G401 (cell line): ENCODE measurements at regions not wholly inside any gene's neighbourhood (a gene's known extent, or its start where the extent isn't known, plus 50 kb on each side); places are given as distances from the start of the nearest gene placed in this dataset.
"Not testable (repeated sequence)": the region's sequence is repeated elsewhere in the genome, so short reads cannot be mapped to it uniquely, and the experiment has no call there.

Experiments used
- DNase-seq: peaks from one replicate; pipeline ENCODE4 v3.0.0-alpha.2; 2015; ENCODE audit warnings: low spot score
- in situ Hi-C: cut with HindIII; loops from 2 replicates; pipeline ENCODE4 v1.10.0; 2016; ENCODE audit warnings: low sequenced_read_pairs, mixed read lengths

- in situ Hi-C loops = no loop called here
- DNase-seq = no peak
Measured at GRCh38 chr9:25310961-25311360, 367.3 kb downstream of the TUSC1 start.

DNA sequence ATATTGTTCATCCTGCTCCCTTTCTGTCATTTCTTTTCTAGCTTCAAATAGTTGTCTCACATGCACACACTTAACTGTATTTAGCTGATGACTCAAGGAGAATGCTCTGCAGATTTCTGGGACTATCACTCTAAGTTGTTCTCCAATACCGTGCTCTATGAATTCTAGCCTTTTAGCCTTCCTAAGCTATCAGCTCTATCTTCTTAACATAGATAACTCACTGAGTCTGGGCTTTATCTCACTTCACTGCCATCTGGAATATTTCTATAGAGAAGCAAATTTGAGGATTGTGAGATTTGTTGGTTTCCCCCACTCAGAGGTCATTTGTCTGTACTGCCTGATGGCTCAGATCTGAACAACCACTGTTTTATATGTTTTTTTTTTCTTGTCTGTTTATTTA is 369.7 kb downstream of the TUSC1 start:
- in situ Hi-C loops = no loop called here
- no peak for DNase-seq

- in situ Hi-C loops = no loop called here
Measured at GRCh38 chr9:25302601-25303000, 375.6 kb downstream of the TUSC1 start.

DNA sequence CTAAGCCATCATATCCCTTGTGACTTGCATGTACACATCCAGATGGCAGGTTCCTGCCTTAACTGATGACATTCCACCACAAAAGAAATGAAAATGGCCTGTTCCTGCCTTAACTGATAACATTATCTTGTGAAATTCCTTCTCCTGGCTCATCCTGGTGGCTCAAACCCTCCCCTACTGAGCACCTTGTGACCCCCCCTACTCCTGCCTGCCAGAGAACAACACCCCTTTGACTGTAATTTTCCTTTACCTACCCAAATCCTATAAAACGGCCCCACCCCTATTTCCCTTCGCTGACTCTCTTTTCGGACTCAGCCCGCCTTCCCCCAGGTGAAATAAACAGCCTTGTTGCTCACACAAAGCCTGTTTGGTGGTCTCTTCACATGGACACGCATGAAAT is 390.0 kb downstream of the TUSC1 start:
- DNase-seq, in situ Hi-C loops: not testable (repeated sequence)

More at GRCh38 chr9:25302601-25303000, 375.6 kb downstream of the TUSC1 start:
- DNase-seq = no peak

DNA sequence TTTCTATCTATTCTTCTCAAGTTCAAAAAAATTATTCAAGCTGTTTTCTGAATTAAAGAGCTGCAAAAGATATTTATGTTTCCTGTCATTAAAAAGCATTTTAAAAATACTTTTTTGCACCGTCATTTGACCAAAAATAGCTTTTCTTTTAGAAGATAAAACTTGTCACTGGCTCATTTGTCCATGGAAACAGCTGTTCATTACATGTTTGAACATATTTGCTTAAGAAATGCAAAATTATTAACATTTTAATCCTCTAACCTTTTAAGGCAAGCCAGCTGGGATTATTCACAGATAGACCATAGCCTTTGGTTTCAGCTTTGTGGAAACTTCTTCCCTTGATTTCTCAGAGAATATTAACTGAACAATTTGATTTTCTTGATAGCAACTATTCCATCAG is 393.9 kb downstream of the TUSC1 start:
- in situ Hi-C loops = no loop called here

GRCh38 chr9:25282946-25283345 is 395.3 kb downstream of the TUSC1 start:
- in situ Hi-C loops = no loop called here
- DNase-seq = no peak

More for the DNA sequence above, 393.9 kb downstream of the TUSC1 start:
- no peak for DNase-seq

- no peak for DNase-seq
- in situ Hi-C loops = no loop called here
Measured at GRCh38 chr9:25261445-25261844, 416.8 kb downstream of the TUSC1 start.

- DNase-seq = no peak
Measured at GRCh38 chr9:25260046-25260445, 418.2 kb downstream of the TUSC1 start.

GRCh38 chr9:25255216-25255615 is 423.0 kb downstream of the TUSC1 start:
- in situ Hi-C loops = no loop called here
- no peak for DNase-seq

More at GRCh38 chr9:25260046-25260445, 418.2 kb downstream of the TUSC1 start:
- in situ Hi-C loops = no loop called here

- no peak for DNase-seq
- in situ Hi-C loops = no loop called here
Measured at GRCh38 chr9:25254051-25254450, 424.2 kb downstream of the TUSC1 start.

GRCh38 chr9:25241421-25241820 is 436.8 kb downstream of the TUSC1 start:
- in situ Hi-C loops = no loop called here
- DNase-seq = no peak

DNA sequence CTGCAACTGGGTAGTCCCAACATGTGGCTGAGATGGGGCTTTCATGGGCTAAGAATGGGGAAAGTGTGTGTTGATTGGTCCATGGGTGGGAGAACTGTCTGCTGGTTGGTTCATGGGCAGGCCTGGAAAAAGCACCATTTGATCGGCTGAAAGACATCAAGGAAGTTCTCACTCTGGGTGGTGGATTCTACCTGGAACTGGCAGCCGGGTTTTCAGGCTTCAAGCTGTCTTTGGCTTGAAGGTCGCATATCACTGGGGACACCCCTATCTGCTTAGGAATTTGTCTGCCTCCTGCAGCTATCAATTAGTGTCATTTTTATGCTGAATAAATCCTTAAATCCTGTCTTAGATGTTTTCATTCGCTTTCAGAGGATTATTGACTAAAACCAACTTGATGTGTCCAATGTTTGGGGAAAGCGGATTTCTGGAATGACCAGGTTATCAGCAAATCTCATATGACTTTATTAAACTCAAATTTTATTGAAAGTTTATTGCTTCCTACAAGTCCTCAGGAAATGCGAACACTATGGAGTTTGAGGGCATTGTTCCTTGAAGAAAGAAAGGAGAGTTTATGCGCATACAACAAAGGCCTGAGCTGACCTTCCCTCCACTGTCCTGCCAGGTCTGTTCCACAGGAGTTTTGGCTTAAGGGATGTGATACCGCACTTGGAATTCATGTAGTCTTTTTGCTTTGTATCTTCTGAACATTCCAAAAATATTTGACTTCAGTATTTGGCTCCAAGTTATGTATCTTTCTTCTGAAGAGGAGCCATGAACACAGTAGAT is 451.1 kb downstream of the TUSC1 start:
- in situ Hi-C loops = no loop called here
- DNase-seq = no peak

DNA sequence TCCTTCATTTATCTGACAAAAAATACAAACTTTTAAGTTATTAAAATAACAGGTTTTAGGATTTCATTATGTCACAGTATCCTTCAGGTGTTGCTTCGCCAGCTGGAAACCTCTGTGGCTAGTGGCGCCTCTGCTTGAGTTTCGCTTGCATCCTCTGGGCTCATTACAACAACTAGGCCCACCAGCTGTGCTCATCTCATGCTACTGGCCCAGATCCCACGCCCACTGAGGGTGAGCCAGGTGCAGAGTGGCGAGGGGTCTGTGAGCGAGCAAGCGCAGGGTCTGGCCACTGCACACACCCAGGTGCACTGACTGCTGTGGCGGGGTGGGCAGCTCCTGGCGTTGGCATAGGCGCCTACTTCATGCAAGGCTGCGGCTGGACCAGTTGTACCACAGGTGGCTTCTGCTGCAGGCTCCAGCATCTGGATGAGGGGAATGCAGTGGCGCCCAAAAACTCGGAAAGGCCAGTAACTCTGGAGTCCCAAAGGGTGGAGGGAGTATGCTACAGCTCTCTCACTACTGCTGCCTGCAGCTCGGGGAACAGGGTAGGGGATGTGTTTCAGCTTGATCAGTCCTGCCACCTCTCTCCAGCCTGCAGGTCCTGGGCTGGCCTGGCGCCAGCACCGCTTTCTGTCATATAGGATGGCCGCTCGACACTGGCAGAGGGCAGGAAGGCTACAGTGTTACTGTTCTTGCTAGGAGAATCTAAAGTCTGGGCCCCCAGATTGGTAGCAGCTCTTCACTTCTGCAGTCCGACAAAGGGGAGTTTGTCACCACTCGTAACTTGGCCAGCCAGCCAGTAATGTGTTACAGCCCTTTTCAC is 452.1 kb downstream of the TUSC1 start:
- in situ Hi-C loops = no loop called here
- DNase-seq = no peak

GRCh38 chr9:25224996-25225395 is 453.2 kb downstream of the TUSC1 start:
- in situ Hi-C loops = no loop called here

DNA sequence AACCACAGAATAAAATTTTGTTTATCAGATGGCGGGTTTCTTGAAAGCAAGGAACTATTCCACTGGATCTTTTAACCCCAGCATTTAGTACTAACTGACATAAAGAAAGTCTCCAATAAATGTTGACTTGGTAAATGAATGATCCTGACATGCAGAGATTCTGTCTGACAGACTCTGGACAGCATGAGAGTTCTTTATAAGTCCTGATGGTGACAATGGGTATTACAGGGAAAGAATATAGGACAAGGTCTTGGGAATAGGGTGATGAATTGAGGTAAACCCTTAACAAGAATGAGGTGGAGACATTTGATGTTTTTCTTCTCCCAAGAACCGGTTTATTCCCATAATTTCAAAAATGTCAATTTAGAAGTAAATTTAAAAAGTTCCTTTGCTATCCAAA is 453.9 kb downstream of the TUSC1 start:
- DNase-seq = no peak
- in situ Hi-C loops = no loop called here

More at GRCh38 chr9:25224996-25225395, 453.2 kb downstream of the TUSC1 start:
- DNase-seq = no peak

DNA sequence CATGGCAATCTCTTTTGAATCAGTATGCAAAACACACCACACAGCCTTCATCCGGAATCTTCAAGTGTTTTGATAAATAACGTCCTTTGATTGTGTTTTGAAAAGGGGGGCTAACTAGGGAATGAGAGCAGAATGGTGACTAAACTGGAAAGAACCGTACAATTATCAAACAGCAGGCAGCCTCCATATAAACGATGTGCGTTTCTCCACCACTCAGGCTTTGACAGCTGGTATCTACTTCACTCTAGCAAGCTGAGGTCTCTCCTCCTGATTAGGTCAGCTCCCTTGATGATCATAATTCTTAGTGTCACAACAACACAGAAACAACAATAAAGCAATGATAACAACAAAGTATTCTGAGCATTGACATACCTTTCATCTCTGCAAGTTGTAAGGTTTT is 465.9 kb downstream of the TUSC1 start:
- in situ Hi-C loops = no loop called here
- DNase-seq = no peak

GRCh38 chr9:25207402-25208195 is 470.6 kb downstream of the TUSC1 start:
- in situ Hi-C loops = no loop called here

GRCh38 chr9:25206027-25206426 is 472.2 kb downstream of the TUSC1 start:
- in situ Hi-C loops = no loop called here
- DNase-seq = no peak

More at GRCh38 chr9:25207402-25208195, 470.6 kb downstream of the TUSC1 start:
- DNase-seq = no peak

DNA sequence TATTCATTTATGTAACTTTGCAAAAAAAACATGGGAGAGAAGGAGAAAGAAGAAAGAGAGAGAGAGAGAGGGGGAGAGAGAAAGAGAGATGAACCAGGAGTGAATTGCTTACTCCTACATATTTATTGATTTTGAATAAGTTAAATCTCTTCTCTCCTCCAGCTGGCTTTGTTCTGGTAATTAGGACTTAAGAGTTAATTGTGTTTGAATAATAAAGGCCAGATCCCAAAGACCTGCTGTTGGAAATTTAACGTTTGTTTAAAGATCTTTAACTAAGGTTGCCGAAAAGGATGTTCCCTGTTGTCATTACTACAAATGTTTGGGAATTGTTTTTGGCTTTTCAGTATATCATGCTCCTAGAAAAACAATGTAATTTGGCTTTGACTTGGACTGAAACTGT is 473.0 kb downstream of the TUSC1 start:
- DNase-seq = no peak
- in situ Hi-C loops = no loop called here

DNA sequence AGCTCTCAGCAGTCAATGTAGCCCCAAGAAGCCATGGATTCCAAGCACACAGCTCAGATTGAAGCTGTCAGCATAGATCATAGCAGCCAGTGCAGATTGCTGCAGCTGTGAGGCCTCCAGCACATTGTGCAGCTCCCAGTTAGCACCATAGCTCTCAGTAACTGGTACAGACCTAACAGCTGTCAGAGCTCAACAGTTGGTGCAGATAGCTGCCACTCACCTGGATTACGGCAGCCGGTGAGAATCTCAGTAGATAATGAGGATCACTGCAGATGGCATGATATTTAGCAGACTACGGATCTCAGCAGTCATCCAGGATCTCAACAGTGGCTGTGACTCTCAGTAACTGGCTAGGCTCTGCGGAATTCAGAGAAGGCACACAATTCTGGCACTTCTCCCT is 500.4 kb downstream of the TUSC1 start:
- no peak for DNase-seq
- in situ Hi-C loops = no loop called here
